WTC11 (cell line): ENCODE measurements at regions not wholly inside any gene's neighbourhood (a gene's known extent, or its start where the extent isn't known, plus 50 kb on each side); places are given as distances from the start of the nearest gene placed in this dataset.

ENCODE experiments used
- ATAC-seq: fragments of 200-7000 bp; cut with Tn5 transposase; 2 replicates; pipeline ENCODE4 v1.10.0; 2021; ENCODE audit warnings: mild to moderate bottlenecking, moderate library complexity
- CTCF ChIA-PET: fragments of 300-600 bp; sonication (Branson Sonifier 250); formaldehyde crosslinking; loops from one replicate; lab custom pipeline; 2021; ENCODE audit warnings: antibody characterized with exemption; lab: Charles Lee
- POLR2A ChIA-PET: fragments of 350-600 bp; sonication (Branson Sonifier 250); formaldehyde crosslinking; loops from one replicate; lab custom pipeline; 2021; ENCODE audit warnings: antibody characterized with exemption; lab: Charles Lee
- DNase-seq: peaks from one replicate; pipeline ENCODE4 v3.0.0; 2021; ENCODE audit warnings: low spot score
- H3K27ac Mint-ChIP-seq: 2 replicates; pipeline ENCODE4 v1.8.0; 2021; ENCODE audit warnings: mixed read lengths
- H3K27me3 Mint-ChIP-seq: 2 replicates; pipeline ENCODE4 v1.8.0; 2021; ENCODE audit warnings: low read depth, mild to moderate bottlenecking, moderate library complexity, mixed read lengths
- H3K36me3 Mint-ChIP-seq: 2 replicates; pipeline ENCODE4 v1.8.0; 2021; ENCODE audit warnings: mixed read lengths
- H3K4me1 Mint-ChIP-seq: 2 replicates; pipeline ENCODE4 v1.8.0; 2022; ENCODE audit warnings: mixed read lengths
- H3K4me3 Mint-ChIP-seq: 2 replicates; pipeline ENCODE4 v1.8.0; 2021; ENCODE audit warnings: mild to moderate bottlenecking, moderate library complexity, mixed read lengths
- H3K9me3 Mint-ChIP-seq: 2 replicates; pipeline ENCODE4 v1.8.0; 2021; ENCODE audit warnings: mixed read lengths
- CREM ChIP-seq: sonication (generic); formaldehyde crosslinking; IDR thresholded peaks from 2 replicates; pipeline ENCODE4 v1.8.1; 2022; ENCODE audit warnings: mild to moderate bottlenecking, missing genetic modification reagents, moderate library complexity
- FOXP1 ChIP-seq: sonication (generic); formaldehyde crosslinking; IDR thresholded peaks from 2 replicates; pipeline ENCODE4 v1.8.0; 2022; ENCODE audit warnings: missing genetic modification reagents, mild to moderate bottlenecking, moderate library complexity, borderline replicate concordance
- GTF2I ChIP-seq: fragments of 250-450 bp; sonication (Bioruptor Pico); conservative IDR thresholded peaks from 2 replicates; pipeline ENCODE4 v1.4.0; 2021; ENCODE audit warnings: mild to moderate bottlenecking
- MYBL2 ChIP-seq: sonication (generic); formaldehyde crosslinking; IDR thresholded peaks from 2 replicates; pipeline ENCODE4 v1.8.1; 2023; ENCODE audit warnings: mild to moderate bottlenecking, moderate library complexity, missing genetic modification reagents
- NFATC4 ChIP-seq: fragments of 250-450 bp; sonication (Bioruptor Pico); IDR thresholded peaks from 2 replicates; pipeline ENCODE4 v1.9.0; 2021; ENCODE audit warnings: mild to moderate bottlenecking
- NR3C1 ChIP-seq: sonication (generic); formaldehyde crosslinking; conservative IDR thresholded peaks from 2 replicates; pipeline ENCODE4 v1.8.1; 2023; ENCODE audit warnings: low read depth, mild to moderate bottlenecking, missing genetic modification reagents
- PRRX2 ChIP-seq: fragments of 250-450 bp; sonication (Bioruptor Pico); IDR thresholded peaks from 2 replicates; pipeline ENCODE4 v1.8.0; 2021; ENCODE audit warnings: mild to moderate bottlenecking
- SOX15 ChIP-seq: fragments of 250-450 bp; sonication (Bioruptor Pico); IDR thresholded peaks from 2 replicates; pipeline ENCODE4 v1.9.0; 2021; ENCODE audit warnings: mild to moderate bottlenecking
- ZNF138 ChIP-seq: sonication (generic); formaldehyde crosslinking; conservative IDR thresholded peaks from 2 replicates; pipeline ENCODE4 v1.8.1; 2022; ENCODE audit warnings: mild to moderate bottlenecking, moderate library complexity, missing genetic modification reagents
- ZNF232 ChIP-seq: sonication (generic); formaldehyde crosslinking; IDR thresholded peaks from 2 replicates; pipeline ENCODE4 v1.8.0; 2022; ENCODE audit warnings: mild to moderate bottlenecking, missing genetic modification reagents
- TF ChIP-seq, protein P1 (sequence below): fragments of 250-450 bp; sonication (Bioruptor Pico); conservative IDR thresholded peaks from 2 replicates; pipeline ENCODE4 v1.9.0; 2021; ENCODE audit warnings: mild to moderate bottlenecking
- TF ChIP-seq, protein P2 (sequence below): sonication (generic); formaldehyde crosslinking; IDR thresholded peaks from 2 replicates; pipeline ENCODE4 v1.8.1; 2023; ENCODE audit warnings: mild to moderate bottlenecking, missing genetic modification reagents
- TF ChIP-seq, protein P3 (sequence below): sonication (generic); formaldehyde crosslinking; IDR thresholded peaks from 2 replicates; pipeline ENCODE4 v1.8.1; 2022; ENCODE audit warnings: mild to moderate bottlenecking, moderate library complexity, missing genetic modification reagents
- TF ChIP-seq, protein P4 (sequence below): fragments of 250-450 bp; sonication (Bioruptor Pico); IDR thresholded peaks from 2 replicates; pipeline ENCODE4 v1.8.0; 2021; ENCODE audit warnings: mild to moderate bottlenecking
- TF ChIP-seq, protein P5 (sequence below): sonication (generic); formaldehyde crosslinking; IDR thresholded peaks from 2 replicates; pipeline ENCODE4 v1.8.0; 2022; ENCODE audit warnings: missing genetic modification reagents
- TF ChIP-seq, protein P6 (sequence below): fragments of 200-600 bp; IDR thresholded peaks from 2 replicates; pipeline ENCODE4 v1.8.0; 2022; ENCODE audit warnings: antibody characterized with exemption
- TF ChIP-seq, protein P7 (sequence below): sonication (generic); formaldehyde crosslinking; IDR thresholded peaks from 2 replicates; pipeline ENCODE4 v1.8.0; 2022; ENCODE audit warnings: mild to moderate bottlenecking, missing genetic modification reagents
- TF ChIP-seq, protein P8 (sequence below): sonication (generic); formaldehyde crosslinking; IDR thresholded peaks from 2 replicates; pipeline ENCODE4 v1.8.1; 2022; ENCODE audit warnings: mild to moderate bottlenecking, missing genetic modification reagents, moderate library complexity, borderline replicate concordance
- TF ChIP-seq, protein P9 (sequence below): fragments of 250-450 bp; sonication (Bioruptor Pico); IDR thresholded peaks from 2 replicates; pipeline ENCODE4 v2.1.2; 2022; ENCODE audit warnings: mild to moderate bottlenecking, moderate library complexity
- TF ChIP-seq, protein P10 (sequence below): sonication (generic); formaldehyde crosslinking; IDR thresholded peaks from 2 replicates; pipeline ENCODE4 v1.8.1; 2023; ENCODE audit warnings: mild to moderate bottlenecking, missing genetic modification reagents, moderate library complexity

DNA sequence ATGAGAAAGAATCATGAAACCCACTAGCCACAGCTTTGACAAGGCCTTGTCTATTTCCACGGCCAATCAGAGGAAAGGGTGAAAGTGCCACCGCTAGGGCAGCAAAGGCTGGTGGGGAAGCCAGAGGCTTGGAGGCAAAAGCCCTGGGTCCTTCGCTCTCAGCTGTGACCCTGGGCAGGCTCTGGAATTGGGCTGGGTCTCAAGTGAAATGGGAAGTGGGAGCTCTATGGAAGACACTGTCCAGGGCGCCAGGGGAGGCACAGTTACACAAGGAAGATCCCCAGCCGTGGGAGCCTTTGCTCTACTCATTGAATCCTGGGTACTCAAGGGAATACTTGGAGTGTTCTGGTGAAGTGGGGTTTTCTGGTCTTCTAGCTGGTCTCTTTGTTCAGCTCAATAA lies 136.2 kb downstream of the ASB7 start (continued):
- TF ChIP-seq GTF2I (CRISPR knock-in tag) (no peak), PRRX2 (CRISPR knock-in tag) (no peak), NFATC4 (CRISPR knock-in tag) (no peak)
- TF ChIP-seq, protein P1, sequence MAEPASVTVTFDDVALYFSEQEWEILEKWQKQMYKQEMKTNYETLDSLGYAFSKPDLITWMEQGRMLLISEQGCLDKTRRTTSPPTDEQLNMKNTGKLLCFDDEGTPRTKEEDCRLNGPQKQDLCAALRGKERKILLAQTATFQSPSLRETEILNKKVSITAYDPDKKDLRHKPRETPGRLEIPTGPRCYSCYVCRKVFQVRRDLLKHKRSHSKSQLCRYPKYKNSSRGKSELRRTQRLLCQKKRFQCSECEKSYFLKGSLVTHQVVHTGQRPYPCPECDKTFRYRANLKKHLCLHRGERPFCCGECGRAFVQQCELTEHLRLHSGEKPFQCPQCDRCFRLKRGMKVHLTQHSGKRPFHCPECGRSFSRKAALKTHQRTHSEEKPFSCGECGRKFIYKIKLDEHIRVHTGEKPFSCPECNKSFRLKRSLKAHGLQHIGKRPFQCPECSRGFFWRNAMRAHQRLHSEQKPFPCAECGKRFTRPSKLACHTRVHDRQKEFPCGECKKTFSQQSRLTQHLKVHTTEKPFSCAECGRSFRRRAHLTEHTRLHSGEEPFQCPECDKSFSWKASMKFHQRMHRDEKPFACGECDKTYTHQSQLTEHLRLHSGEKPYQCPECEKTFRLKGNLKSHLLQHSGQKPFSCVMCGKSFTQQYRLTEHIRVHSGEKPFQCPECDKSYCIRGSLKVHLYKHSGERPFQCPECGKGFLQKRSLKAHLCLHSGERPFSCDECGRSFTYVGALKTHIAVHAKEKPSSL, result no peak
- TF ChIP-seq, protein P2, sequence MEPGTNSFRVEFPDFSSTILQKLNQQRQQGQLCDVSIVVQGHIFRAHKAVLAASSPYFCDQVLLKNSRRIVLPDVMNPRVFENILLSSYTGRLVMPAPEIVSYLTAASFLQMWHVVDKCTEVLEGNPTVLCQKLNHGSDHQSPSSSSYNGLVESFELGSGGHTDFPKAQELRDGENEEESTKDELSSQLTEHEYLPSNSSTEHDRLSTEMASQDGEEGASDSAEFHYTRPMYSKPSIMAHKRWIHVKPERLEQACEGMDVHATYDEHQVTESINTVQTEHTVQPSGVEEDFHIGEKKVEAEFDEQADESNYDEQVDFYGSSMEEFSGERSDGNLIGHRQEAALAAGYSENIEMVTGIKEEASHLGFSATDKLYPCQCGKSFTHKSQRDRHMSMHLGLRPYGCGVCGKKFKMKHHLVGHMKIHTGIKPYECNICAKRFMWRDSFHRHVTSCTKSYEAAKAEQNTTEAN, result no peak

DNA sequence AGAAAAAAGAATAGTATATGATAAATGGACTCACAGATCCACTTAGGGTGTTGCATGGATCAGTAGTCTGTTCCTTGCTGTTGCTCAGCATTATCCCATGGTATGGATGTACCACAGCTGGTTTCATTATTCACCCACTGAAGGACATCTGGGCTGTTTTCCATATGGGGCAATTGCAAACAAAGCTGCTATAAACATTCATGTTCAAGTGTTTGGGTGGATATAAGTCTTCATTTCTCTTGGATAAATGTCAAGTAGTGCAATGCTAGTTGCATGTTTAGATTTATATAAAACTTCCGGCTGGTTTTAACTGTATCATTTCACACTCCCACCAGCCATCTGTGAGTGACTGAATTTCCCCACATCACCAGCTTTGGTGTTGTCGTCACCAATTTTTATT lies 137.7 kb downstream of the ASB7 start:
- H3K4me1 Mint-ChIP-seq, result no peaks in the 10 kb centered on the region
- no peaks in the 10 kb centered on the region; the same call in 1 of the 2 replicates for H3K27me3 Mint-ChIP-seq
- ATAC-seq (no peak), DNase-seq (no peak)
- H3K4me3 Mint-ChIP-seq, result no peak overlapping the region
- ChIA-PET CTCF (interaction anchor here (0.6 to 1.1 kb wide), 3 partner anchors 128 to 1201 kb away, joined by 3 read pairs; no protein-coding TSS in a partner anchor), POLR2A (no interaction called here)
- no peak overlapping the region for H3K27ac Mint-ChIP-seq
- no peaks in the 10 kb centered on the region for H3K9me3 Mint-ChIP-seq
- H3K36me3 Mint-ChIP-seq, result no peaks in the 10 kb centered on the region
- no peak for TF ChIP-seq ZNF138
- no peak for TF ChIP-seq CREM
- TF ChIP-seq, protein P3, sequence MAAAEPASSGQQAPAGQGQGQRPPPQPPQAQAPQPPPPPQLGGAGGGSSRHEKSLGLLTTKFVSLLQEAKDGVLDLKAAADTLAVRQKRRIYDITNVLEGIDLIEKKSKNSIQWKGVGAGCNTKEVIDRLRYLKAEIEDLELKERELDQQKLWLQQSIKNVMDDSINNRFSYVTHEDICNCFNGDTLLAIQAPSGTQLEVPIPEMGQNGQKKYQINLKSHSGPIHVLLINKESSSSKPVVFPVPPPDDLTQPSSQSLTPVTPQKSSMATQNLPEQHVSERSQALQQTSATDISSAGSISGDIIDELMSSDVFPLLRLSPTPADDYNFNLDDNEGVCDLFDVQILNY (CRISPR knock-in tag), result no peak
- TF ChIP-seq ZNF232 (CRISPR knock-in tag), result no peak
- no peak for TF ChIP-seq MYBL2
- TF ChIP-seq SOX15 (CRISPR knock-in tag), result no peak
- TF ChIP-seq, protein P4, sequence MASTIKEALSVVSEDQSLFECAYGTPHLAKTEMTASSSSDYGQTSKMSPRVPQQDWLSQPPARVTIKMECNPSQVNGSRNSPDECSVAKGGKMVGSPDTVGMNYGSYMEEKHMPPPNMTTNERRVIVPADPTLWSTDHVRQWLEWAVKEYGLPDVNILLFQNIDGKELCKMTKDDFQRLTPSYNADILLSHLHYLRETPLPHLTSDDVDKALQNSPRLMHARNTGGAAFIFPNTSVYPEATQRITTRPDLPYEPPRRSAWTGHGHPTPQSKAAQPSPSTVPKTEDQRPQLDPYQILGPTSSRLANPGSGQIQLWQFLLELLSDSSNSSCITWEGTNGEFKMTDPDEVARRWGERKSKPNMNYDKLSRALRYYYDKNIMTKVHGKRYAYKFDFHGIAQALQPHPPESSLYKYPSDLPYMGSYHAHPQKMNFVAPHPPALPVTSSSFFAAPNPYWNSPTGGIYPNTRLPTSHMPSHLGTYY (CRISPR knock-in tag), result no peak
- TF ChIP-seq, protein P5, sequence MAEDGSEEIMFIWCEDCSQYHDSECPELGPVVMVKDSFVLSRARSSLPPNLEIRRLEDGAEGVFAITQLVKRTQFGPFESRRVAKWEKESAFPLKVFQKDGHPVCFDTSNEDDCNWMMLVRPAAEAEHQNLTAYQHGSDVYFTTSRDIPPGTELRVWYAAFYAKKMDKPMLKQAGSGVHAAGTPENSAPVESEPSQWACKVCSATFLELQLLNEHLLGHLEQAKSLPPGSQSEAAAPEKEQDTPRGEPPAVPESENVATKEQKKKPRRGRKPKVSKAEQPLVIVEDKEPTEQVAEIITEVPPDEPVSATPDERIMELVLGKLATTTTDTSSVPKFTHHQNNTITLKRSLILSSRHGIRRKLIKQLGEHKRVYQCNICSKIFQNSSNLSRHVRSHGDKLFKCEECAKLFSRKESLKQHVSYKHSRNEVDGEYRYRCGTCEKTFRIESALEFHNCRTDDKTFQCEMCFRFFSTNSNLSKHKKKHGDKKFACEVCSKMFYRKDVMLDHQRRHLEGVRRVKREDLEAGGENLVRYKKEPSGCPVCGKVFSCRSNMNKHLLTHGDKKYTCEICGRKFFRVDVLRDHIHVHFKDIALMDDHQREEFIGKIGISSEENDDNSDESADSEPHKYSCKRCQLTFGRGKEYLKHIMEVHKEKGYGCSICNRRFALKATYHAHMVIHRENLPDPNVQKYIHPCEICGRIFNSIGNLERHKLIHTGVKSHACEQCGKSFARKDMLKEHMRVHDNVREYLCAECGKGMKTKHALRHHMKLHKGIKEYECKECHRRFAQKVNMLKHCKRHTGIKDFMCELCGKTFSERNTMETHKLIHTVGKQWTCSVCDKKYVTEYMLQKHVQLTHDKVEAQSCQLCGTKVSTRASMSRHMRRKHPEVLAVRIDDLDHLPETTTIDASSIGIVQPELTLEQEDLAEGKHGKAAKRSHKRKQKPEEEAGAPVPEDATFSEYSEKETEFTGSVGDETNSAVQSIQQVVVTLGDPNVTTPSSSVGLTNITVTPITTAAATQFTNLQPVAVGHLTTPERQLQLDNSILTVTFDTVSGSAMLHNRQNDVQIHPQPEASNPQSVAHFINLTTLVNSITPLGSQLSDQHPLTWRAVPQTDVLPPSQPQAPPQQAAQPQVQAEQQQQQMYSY, result no peak
- TF ChIP-seq, protein P6, sequence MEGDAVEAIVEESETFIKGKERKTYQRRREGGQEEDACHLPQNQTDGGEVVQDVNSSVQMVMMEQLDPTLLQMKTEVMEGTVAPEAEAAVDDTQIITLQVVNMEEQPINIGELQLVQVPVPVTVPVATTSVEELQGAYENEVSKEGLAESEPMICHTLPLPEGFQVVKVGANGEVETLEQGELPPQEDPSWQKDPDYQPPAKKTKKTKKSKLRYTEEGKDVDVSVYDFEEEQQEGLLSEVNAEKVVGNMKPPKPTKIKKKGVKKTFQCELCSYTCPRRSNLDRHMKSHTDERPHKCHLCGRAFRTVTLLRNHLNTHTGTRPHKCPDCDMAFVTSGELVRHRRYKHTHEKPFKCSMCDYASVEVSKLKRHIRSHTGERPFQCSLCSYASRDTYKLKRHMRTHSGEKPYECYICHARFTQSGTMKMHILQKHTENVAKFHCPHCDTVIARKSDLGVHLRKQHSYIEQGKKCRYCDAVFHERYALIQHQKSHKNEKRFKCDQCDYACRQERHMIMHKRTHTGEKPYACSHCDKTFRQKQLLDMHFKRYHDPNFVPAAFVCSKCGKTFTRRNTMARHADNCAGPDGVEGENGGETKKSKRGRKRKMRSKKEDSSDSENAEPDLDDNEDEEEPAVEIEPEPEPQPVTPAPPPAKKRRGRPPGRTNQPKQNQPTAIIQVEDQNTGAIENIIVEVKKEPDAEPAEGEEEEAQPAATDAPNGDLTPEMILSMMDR, result no peak
- TF ChIP-seq, protein P7, sequence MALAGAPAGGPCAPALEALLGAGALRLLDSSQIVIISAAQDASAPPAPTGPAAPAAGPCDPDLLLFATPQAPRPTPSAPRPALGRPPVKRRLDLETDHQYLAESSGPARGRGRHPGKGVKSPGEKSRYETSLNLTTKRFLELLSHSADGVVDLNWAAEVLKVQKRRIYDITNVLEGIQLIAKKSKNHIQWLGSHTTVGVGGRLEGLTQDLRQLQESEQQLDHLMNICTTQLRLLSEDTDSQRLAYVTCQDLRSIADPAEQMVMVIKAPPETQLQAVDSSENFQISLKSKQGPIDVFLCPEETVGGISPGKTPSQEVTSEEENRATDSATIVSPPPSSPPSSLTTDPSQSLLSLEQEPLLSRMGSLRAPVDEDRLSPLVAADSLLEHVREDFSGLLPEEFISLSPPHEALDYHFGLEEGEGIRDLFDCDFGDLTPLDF (CRISPR knock-in tag), result no peak
- TF ChIP-seq NR3C1 (CRISPR knock-in tag), result no peak
- TF ChIP-seq, protein P8, sequence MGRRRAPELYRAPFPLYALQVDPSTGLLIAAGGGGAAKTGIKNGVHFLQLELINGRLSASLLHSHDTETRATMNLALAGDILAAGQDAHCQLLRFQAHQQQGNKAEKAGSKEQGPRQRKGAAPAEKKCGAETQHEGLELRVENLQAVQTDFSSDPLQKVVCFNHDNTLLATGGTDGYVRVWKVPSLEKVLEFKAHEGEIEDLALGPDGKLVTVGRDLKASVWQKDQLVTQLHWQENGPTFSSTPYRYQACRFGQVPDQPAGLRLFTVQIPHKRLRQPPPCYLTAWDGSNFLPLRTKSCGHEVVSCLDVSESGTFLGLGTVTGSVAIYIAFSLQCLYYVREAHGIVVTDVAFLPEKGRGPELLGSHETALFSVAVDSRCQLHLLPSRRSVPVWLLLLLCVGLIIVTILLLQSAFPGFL, result no peak
- no peak for TF ChIP-seq PRRX2 (CRISPR knock-in tag)
- TF ChIP-seq, protein P9, sequence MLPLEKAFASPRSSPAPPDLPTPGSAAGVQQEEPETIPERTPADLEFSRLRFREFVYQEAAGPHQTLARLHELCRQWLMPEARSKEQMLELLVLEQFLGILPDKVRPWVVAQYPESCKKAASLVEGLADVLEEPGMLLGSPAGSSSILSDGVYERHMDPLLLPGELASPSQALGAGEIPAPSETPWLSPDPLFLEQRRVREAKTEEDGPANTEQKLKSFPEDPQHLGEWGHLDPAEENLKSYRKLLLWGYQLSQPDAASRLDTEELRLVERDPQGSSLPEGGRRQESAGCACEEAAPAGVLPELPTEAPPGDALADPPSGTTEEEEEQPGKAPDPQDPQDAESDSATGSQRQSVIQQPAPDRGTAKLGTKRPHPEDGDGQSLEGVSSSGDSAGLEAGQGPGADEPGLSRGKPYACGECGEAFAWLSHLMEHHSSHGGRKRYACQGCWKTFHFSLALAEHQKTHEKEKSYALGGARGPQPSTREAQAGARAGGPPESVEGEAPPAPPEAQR (CRISPR knock-in tag), result no peak
- TF ChIP-seq FOXP1 (CRISPR knock-in tag), result no peak
- TF ChIP-seq, protein P10, sequence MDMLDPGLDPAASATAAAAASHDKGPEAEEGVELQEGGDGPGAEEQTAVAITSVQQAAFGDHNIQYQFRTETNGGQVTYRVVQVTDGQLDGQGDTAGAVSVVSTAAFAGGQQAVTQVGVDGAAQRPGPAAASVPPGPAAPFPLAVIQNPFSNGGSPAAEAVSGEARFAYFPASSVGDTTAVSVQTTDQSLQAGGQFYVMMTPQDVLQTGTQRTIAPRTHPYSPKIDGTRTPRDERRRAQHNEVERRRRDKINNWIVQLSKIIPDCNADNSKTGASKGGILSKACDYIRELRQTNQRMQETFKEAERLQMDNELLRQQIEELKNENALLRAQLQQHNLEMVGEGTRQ (CRISPR knock-in tag), result no peak
